H9 (cell line): ENCODE measurements at regions not wholly inside any gene's neighbourhood (a gene's known extent, or its start where the extent isn't known, plus 50 kb on each side); places are given as distances from the start of the nearest gene placed in this dataset.

Experiments
- DNase-seq: peaks from one replicate; pipeline ENCODE4 v3.0.0-alpha.2; 2017
- H2AFZ ChIP-seq: one replicate; pipeline ENCODE4 v1.6.1; 2013; ENCODE audit warnings: mild to moderate bottlenecking, low read length, control low read depth, moderate library complexity
- H2AK5ac ChIP-seq: 2 replicates; pipeline ENCODE4 v1.6.1; 2013; ENCODE audit warnings: low read length, control low read depth, mixed read lengths; ENCODE audit not compliant: insufficient read length
- H2BK120ac ChIP-seq: one replicate; pipeline ENCODE4 v1.6.1; 2013; ENCODE audit warnings: low read depth, mild to moderate bottlenecking, low read length, control low read depth, inconsistent platforms; ENCODE audit not compliant: poor library complexity, severe bottlenecking
- H2BK12ac ChIP-seq: 2 replicates; pipeline ENCODE4 v1.6.1; 2013; ENCODE audit warnings: low read length, control low read depth, mixed read lengths, low read depth; ENCODE audit not compliant: insufficient read length
- H2BK15ac ChIP-seq: 2 replicates; pipeline ENCODE4 v1.6.1; 2013; ENCODE audit warnings: low read depth, low read length, control low read depth
- H2BK20ac ChIP-seq: one replicate; pipeline ENCODE4 v1.6.1; 2013; ENCODE audit warnings: low read depth, mild to moderate bottlenecking, low read length, control low read depth, inconsistent platforms; ENCODE audit not compliant: poor library complexity, severe bottlenecking
- H2BK5ac ChIP-seq: 2 replicates; pipeline ENCODE4 v1.6.1; 2013; ENCODE audit warnings: low read length, control low read depth, mixed read lengths; ENCODE audit not compliant: insufficient read length
- H3K14ac ChIP-seq: 2 replicates; pipeline ENCODE4 v1.6.1; 2013; ENCODE audit warnings: low read length, control low read depth; ENCODE audit not compliant: insufficient read depth
- H3K18ac ChIP-seq: 2 replicates; pipeline ENCODE4 v1.6.1; 2013; ENCODE audit warnings: low read depth, mild to moderate bottlenecking, mixed read lengths, low read length, control low read depth; ENCODE audit not compliant: insufficient read length
- H3K23ac ChIP-seq: 2 replicates; pipeline ENCODE4 v1.6.1; 2013; ENCODE audit warnings: low read length, control low read depth, mixed read lengths, low read depth; ENCODE audit not compliant: insufficient read length
- H3K23me2 ChIP-seq: 2 replicates; pipeline ENCODE4 v1.6.1; 2013; ENCODE audit warnings: low read depth, mild to moderate bottlenecking, mixed read lengths, low read length, control low read depth; ENCODE audit not compliant: insufficient read length, poor library complexity, severe bottlenecking
- H3K27ac ChIP-seq: 2 replicates; pipeline ENCODE4 v1.5.1; 2013; ENCODE audit warnings: low read length, control low read depth, mixed read lengths, low read depth; ENCODE audit not compliant: insufficient read length
- H3K27me3 ChIP-seq: 2 replicates; pipeline ENCODE4 v1.6.1; 2013; ENCODE audit warnings: low read length, control low read depth, inconsistent platforms; ENCODE audit not compliant: insufficient read depth
- H3K4ac ChIP-seq: 2 replicates; pipeline ENCODE4 v1.6.1; 2013; ENCODE audit warnings: low read depth, mild to moderate bottlenecking, control low read depth, inconsistent platforms, low read length, moderate library complexity
- H3K4me1 ChIP-seq: 2 replicates; pipeline ENCODE4 v1.6.1; 2013; ENCODE audit warnings: low read length, control low read depth, inconsistent platforms; ENCODE audit not compliant: insufficient read depth
- H3K4me2 ChIP-seq: 2 replicates; pipeline ENCODE4 v1.6.1; 2013; ENCODE audit warnings: low read length, control low read depth, mixed read lengths; ENCODE audit not compliant: insufficient read length, insufficient read depth
- H3K56ac ChIP-seq: 2 replicates; pipeline ENCODE4 v1.6.1; 2013; ENCODE audit warnings: low read depth, mild to moderate bottlenecking, mixed read lengths, low read length, control low read depth; ENCODE audit not compliant: insufficient read length
- H3K79me1 ChIP-seq: 2 replicates; pipeline ENCODE4 v1.6.1; 2013; ENCODE audit warnings: low read depth, mild to moderate bottlenecking, moderate library complexity, low read length, control low read depth, inconsistent platforms; ENCODE audit not compliant: insufficient read depth, poor library complexity, severe bottlenecking
- H3K79me2 ChIP-seq: 2 replicates; pipeline ENCODE4 v1.6.1; 2013; ENCODE audit warnings: low read length, control low read depth, inconsistent platforms; ENCODE audit not compliant: insufficient read depth
- H3K9ac ChIP-seq: 2 replicates; pipeline ENCODE4 v1.6.1; 2013; ENCODE audit warnings: low read length, control low read depth, mixed read lengths; ENCODE audit not compliant: insufficient read length; ENCODE audit errors: extremely low read depth
- H3K9me3 ChIP-seq: one replicate; pipeline ENCODE4 v1.6.1; 2013; ENCODE audit warnings: low read depth, low read length, inconsistent platforms; ENCODE audit not compliant: control insufficient read depth
- H3T11ph ChIP-seq: one replicate; pipeline ENCODE4 v1.6.1; 2013; ENCODE audit warnings: mild to moderate bottlenecking, low read length, control low read depth, inconsistent platforms
- H4K20me1 ChIP-seq: one replicate; pipeline ENCODE4 v1.6.1; 2013; ENCODE audit not compliant: control insufficient read depth, insufficient read length, insufficient read depth
- H4K5ac ChIP-seq: 2 replicates; pipeline ENCODE4 v1.6.1; 2013; ENCODE audit warnings: low read depth, mild to moderate bottlenecking, mixed read lengths, low read length, control low read depth; ENCODE audit not compliant: insufficient read length
- H4K8ac ChIP-seq: replicated peaks from 2 replicates; pipeline ENCODE4 v1.6.1; 2013; ENCODE audit warnings: low read length, control low read depth, mixed read lengths, low read depth; ENCODE audit not compliant: insufficient read length
- H4K91ac ChIP-seq: 2 replicates; pipeline ENCODE4 v1.6.1; 2013; ENCODE audit warnings: low read depth, mild to moderate bottlenecking, moderate library complexity, mixed read lengths, low read length, control low read depth; ENCODE audit not compliant: insufficient read length
- H3K27ac Mint-ChIP-seq, 3 experiments: 2 replicates in 2 of 3; 3 replicates in 1 of 3; pipeline ENCODE4 v1.8.0; 2020 to 2021; ENCODE audit warnings: mixed read lengths in 3 of 3, mild to moderate bottlenecking in 1 of 3, moderate library complexity in 1 of 3
- H3K27me3 Mint-ChIP-seq: 2 replicates; pipeline ENCODE4 v1.8.0; 2021; ENCODE audit warnings: low read depth, mild to moderate bottlenecking, moderate library complexity, mixed read lengths
- H3K36me3 Mint-ChIP-seq, 3 experiments: 2 replicates in 2 of 3; 3 replicates in 1 of 3; pipeline ENCODE4 v1.8.0; 2020 to 2021; ENCODE audit warnings: low read depth in 3 of 3, mixed read lengths in 3 of 3; ENCODE audit not compliant: insufficient read depth in 1 of 3
- H3K4me1 Mint-ChIP-seq, 2 experiments: 2 replicates each; pipeline ENCODE4 v1.8.0; 2020; ENCODE audit warnings: mixed read lengths in 2 of 2
- H3K4me3 Mint-ChIP-seq, 2 experiments: 2 replicates in 1 of 2; 3 replicates in 1 of 2; pipeline ENCODE4 v1.8.0; 2020 to 2021; ENCODE audit warnings: mild to moderate bottlenecking in 2 of 2, mixed read lengths in 2 of 2, moderate library complexity in 1 of 2
- H3K9me3 Mint-ChIP-seq, 2 experiments: 2 replicates in 1 of 2; 3 replicates in 1 of 2; pipeline ENCODE4 v1.8.0; 2020; ENCODE audit warnings: mild to moderate bottlenecking in 2 of 2, mixed read lengths in 2 of 2, moderate library complexity in 1 of 2
- WGBS: extraction: QIAGEN DNeasy Blood & Tissue Kit; methylation state at CpG from one replicate; pipeline ENCODE4 v1.1.7; 2013; ENCODE audit warnings: missing lambda C conversion rate, low lambda C conversion rate, mixed read lengths; ENCODE audit not compliant: insufficient read length; ENCODE audit errors: extremely low coverage; 5-methylcytosine and 5-hydroxymethylcytosine counted together
- TF ChIP-seq, protein P1 (sequence below): fragments of 200-600 bp; sonication (generic); conservative IDR thresholded peaks from 3 replicates; pipeline ENCODE4 v1.8.0; 2021; ENCODE audit warnings: antibody characterized with exemption, mild to moderate bottlenecking

DNA sequence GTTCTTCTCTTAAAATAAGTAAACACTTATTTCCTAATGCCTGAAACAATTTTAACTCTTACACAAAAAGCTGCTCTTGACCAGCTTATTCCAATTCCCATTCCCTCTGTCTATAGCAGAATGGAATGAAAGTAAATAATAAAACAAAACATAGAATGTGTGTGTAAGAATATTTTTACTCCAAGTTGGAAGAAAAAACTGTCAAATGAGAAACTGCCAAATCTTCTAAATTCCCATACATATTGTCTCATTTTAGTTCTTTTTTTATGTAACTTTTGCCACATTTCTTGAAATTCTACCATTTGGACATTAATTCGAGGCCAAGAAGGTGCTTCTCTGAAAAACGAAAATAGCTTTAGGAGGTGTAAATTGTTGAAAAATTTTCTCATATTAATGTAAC is 477.1 kb downstream of the FAT4 start:
- DNase-seq: no peak
- Histone ChIP-seq H2BK120ac (no peak overlapping the region), H2BK12ac (no peak overlapping the region), H4K5ac (no peak overlapping the region), H3K9me3 (no peaks in the 10 kb centered on the region), H3K79me2 (no peaks in the 10 kb centered on the region), H3K56ac (no peak overlapping the region), H3K9ac (no peak overlapping the region), H3K14ac (no peak overlapping the region), H2BK20ac (no peak overlapping the region), H4K20me1 (no peaks in the 10 kb centered on the region), H3K79me1 (no peaks in the 10 kb centered on the region), H2AFZ (no peak overlapping the region), H3K4me1 (0 out of 2 replicates have a peak, but pooled peaks cover 2% of the 10 kb centered on the region), H4K8ac (no peak overlapping the region), H3K27ac (no peak overlapping the region), H3K4ac (no peak overlapping the region), H2BK5ac (no peak overlapping the region), H3T11ph (no peak overlapping the region), H3K18ac (no peak overlapping the region), H3K23ac (no peak overlapping the region), H4K91ac (no peak overlapping the region), H3K4me2 (no peak overlapping the region), H2AK5ac (no peak overlapping the region), H3K27me3 (no peaks in the 10 kb centered on the region), H2BK15ac (no peak overlapping the region), H3K23me2 (no peaks in the 10 kb centered on the region)
- no peak overlapping the region for H3K4me3 Mint-ChIP-seq
- TF ChIP-seq, protein P1, sequence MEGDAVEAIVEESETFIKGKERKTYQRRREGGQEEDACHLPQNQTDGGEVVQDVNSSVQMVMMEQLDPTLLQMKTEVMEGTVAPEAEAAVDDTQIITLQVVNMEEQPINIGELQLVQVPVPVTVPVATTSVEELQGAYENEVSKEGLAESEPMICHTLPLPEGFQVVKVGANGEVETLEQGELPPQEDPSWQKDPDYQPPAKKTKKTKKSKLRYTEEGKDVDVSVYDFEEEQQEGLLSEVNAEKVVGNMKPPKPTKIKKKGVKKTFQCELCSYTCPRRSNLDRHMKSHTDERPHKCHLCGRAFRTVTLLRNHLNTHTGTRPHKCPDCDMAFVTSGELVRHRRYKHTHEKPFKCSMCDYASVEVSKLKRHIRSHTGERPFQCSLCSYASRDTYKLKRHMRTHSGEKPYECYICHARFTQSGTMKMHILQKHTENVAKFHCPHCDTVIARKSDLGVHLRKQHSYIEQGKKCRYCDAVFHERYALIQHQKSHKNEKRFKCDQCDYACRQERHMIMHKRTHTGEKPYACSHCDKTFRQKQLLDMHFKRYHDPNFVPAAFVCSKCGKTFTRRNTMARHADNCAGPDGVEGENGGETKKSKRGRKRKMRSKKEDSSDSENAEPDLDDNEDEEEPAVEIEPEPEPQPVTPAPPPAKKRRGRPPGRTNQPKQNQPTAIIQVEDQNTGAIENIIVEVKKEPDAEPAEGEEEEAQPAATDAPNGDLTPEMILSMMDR: no peak
- H3K36me3 Mint-ChIP-seq: no peaks in the 10 kb centered on the region
- no peaks in the 10 kb centered on the region for H3K9me3 Mint-ChIP-seq
- no peak overlapping the region for H3K27ac Mint-ChIP-seq
- no CpG with 5 or more reads among the region's 2 CpGs for WGBS
- peaks cover 12 to 21% of the 10 kb centered on the region in 2 experiments for H3K4me1 Mint-ChIP-seq
- H3K27me3 Mint-ChIP-seq: no peaks in the 10 kb centered on the region
